Kidney (tissue), 13 donors: ENCODE measurements at regions not wholly inside any gene's neighbourhood (a gene's known extent, or its start where the extent isn't known, plus 50 kb on each side); places are given as distances from the start of the nearest gene placed in this dataset.

Experiments used
- DNase-seq, 5 donors: peaks; one replicate each; pipeline ENCODE4 v3.0.0-alpha.2; 2013 to 2020
- FAIRE-seq: peaks from 2 replicates; lab custom pipeline; 2012; peaks lifted over from hg19 to GRCh38; lab: Jason Lieb, UNC
- H3K27ac ChIP-seq, 2 donors: one replicate each; pipeline ENCODE4 v1.7.0; 2013; ENCODE audit warnings: low read depth in 2 of 2, low read length in 2 of 2, inconsistent platforms in 1 of 2
- H3K27me3 ChIP-seq: one replicate; pipeline ENCODE4 v1.7.1; 2013; ENCODE audit warnings: low read length, inconsistent platforms; ENCODE audit not compliant: control insufficient read depth, insufficient read depth
- H3K36me3 ChIP-seq, 3 donors: one replicate each; pipeline versions ENCODE4 v1.7.0 to v1.7.1; 2013; ENCODE audit warnings: low read length in 3 of 3, control low read depth in 1 of 3, inconsistent platforms in 1 of 3; ENCODE audit not compliant: insufficient read depth in 3 of 3, control insufficient read depth in 2 of 3
- H3K4me1 ChIP-seq, 3 donors: one replicate each; pipeline versions ENCODE4 v1.7.0 to v1.7.1; 2013; ENCODE audit warnings: low read length in 3 of 3, inconsistent platforms in 1 of 3, low read depth in 1 of 3; ENCODE audit not compliant: control insufficient read depth in 2 of 3, insufficient read depth in 2 of 3
- H3K4me3 ChIP-seq, 3 donors: one replicate each; pipeline versions ENCODE4 v1.7.0 to v1.8.1; 2013; ENCODE audit warnings: low read length in 3 of 3, control low read depth in 1 of 3, inconsistent platforms in 1 of 3
- H3K9ac ChIP-seq, 3 donors: one replicate each; pipeline versions ENCODE4 v1.7.0 to v1.7.1; 2013; ENCODE audit warnings: low read length in 3 of 3, control low read depth in 1 of 3, inconsistent platforms in 1 of 3
- H3K9me3 ChIP-seq, 3 donors: one replicate each; pipeline versions ENCODE4 v1.7.0 to v1.7.1; 2013; ENCODE audit warnings: low read length in 3 of 3, control low read depth in 1 of 3, inconsistent platforms in 1 of 3; ENCODE audit not compliant: control insufficient read depth in 2 of 3, insufficient read depth in 1 of 3
- CTCF ChIP-seq: IDR thresholded peaks from 3 replicates; pipeline ENCODE4 v1.5.1; 2012; ENCODE audit warnings: mild to moderate bottlenecking, moderate library complexity, borderline replicate concordance; ENCODE audit not compliant: insufficient read depth; ENCODE audit errors: extremely low read depth
- intact Hi-C: fragments of 100-400 bp; cut with DNase I; formaldehyde crosslinking; loops from one replicate; pipeline ENCODE4 v1.11.1; 2022
- donor health status: control.
- donor health status: control.
- donor health status: control.
- donor health status: control.
- donor health status: control.
- donor health status: DM: yes; HTN: yes; CAD: no.
- donor health status: Normal renal cell carcinoma (clear cell type).

- H3K9me3 ChIP-seq = no peaks in the 10 kb centered on the region
- H3K4me3 ChIP-seq = no peak overlapping the region
- TF ChIP-seq CTCF = no peak
- H3K36me3 ChIP-seq = no peaks in the 10 kb centered on the region
- no peak overlapping the region for H3K9ac ChIP-seq
- H3K27ac ChIP-seq = no peak overlapping the region
- intact Hi-C loops = no loop called here
- no peaks in the 10 kb centered on the region for H3K4me1 ChIP-seq
- DNase-seq (no peak), FAIRE-seq (no peak)
- no peaks in the 10 kb centered on the region for H3K27me3 ChIP-seq
Measured at GRCh38 chr5:158245513-158245912, 386.6 kb upstream of the CLINT1 start.

- Histone ChIP-seq H3K4me1 (no peaks in the 10 kb centered on the region), H3K9me3 (no peaks in the 10 kb centered on the region), H3K27me3 (no peaks in the 10 kb centered on the region), H3K36me3 (no peaks in the 10 kb centered on the region), H3K27ac (no peak overlapping the region), H3K9ac (no peak overlapping the region), H3K4me3 (no peak overlapping the region)
- no peak for DNase-seq
- intact Hi-C loops = no loop called here
- no peak for TF ChIP-seq CTCF
- FAIRE-seq = no peak
Measured at GRCh38 chr5:158244882-158245281, 385.9 kb upstream of the CLINT1 start.

- Histone ChIP-seq H3K4me3 (no peak overlapping the region), H3K9ac (no peak overlapping the region), H3K9me3 (no peaks in the 10 kb centered on the region), H3K4me1 (no peaks in the 10 kb centered on the region), H3K36me3 (no peaks in the 10 kb centered on the region), H3K27ac (no peak overlapping the region), H3K27me3 (no peaks in the 10 kb centered on the region)
- no peak for TF ChIP-seq CTCF
- intact Hi-C loops = no loop called here
- no peak for DNase-seq
- FAIRE-seq = no peak
Measured at GRCh38 chr5:158236511-158237335, 377.8 kb upstream of the CLINT1 start.
